ENCODE measurements at regions not wholly inside any gene's neighbourhood (a gene's known extent, or its start where the extent isn't known, plus 50 kb on each side); places are given as distances from the start of the nearest gene placed in this dataset.

- DNase-seq = no peak
These were observed 148.8 kb upstream of the HS6ST1 start for GRCh38 chr2:128467321-128467969.

- DNase-seq = no peak
These were observed 149.7 kb upstream of the HS6ST1 start for GRCh38 chr2:128468186-128468920.

DNA sequence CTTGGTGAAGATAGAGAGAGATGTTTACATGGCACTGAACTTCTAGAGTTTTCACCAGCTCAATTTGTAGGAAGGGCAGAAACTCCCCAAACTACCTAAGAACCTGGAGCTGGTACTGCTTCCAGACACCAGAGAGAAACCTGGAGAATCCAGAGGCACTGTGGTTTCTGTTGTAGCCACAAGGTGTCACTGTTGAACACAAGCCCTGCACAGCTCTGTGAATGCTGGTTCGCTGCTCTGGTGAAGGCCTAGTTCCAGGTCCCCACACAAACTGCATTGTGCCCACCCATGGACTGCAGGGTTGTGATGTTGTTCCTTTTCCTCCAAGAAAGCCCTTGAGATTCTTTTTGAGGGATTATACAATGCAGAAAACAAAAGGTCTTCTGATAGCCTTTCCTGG is 150.5 kb upstream of the HS6ST1 start:
- no peak for DNase-seq

DNA sequence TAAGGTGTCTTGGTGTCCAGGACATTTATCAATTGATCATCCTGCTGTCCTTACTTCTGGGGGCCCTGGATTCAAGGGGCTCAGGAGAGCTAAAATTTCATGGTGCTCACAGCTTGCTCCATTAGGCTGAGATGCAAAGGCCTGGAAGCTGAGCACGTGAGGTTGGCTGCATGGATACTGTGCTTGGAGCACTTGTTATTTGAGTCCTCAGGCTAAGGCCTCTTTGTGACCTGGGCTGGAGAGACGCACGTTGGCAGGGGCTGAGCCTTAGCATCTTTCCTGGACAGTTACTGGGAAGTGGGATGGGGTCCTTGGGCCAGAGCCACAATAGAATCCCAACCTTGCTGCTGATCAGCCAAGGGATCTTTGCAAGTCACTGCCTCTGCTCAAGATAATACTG is 151.2 kb upstream of the HS6ST1 start:
- no peak for DNase-seq

DNA sequence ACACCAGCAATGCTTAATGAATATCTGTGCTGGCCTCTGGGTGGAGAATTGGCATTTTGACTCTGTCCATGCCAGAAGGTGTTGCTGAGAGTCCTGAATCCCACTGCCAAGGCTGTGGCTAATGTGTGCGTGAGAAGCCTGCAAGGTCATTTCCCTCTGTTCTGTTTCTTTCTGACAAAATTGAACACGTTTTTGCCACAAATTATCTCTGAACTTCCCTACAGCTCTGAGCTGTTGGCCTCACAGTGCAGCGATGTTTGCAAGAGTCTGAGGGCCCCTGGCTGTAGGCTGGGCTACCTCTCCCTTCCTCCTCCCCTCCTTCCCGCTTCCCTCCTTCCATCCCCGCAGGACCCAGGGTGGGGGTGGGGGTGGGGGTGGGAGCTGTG is 154.1 kb upstream of the HS6ST1 start:
- no peak for DNase-seq

GRCh38 chr2:128473175-128474035 is 154.7 kb upstream of the HS6ST1 start:
- no peak for DNase-seq

DNA sequence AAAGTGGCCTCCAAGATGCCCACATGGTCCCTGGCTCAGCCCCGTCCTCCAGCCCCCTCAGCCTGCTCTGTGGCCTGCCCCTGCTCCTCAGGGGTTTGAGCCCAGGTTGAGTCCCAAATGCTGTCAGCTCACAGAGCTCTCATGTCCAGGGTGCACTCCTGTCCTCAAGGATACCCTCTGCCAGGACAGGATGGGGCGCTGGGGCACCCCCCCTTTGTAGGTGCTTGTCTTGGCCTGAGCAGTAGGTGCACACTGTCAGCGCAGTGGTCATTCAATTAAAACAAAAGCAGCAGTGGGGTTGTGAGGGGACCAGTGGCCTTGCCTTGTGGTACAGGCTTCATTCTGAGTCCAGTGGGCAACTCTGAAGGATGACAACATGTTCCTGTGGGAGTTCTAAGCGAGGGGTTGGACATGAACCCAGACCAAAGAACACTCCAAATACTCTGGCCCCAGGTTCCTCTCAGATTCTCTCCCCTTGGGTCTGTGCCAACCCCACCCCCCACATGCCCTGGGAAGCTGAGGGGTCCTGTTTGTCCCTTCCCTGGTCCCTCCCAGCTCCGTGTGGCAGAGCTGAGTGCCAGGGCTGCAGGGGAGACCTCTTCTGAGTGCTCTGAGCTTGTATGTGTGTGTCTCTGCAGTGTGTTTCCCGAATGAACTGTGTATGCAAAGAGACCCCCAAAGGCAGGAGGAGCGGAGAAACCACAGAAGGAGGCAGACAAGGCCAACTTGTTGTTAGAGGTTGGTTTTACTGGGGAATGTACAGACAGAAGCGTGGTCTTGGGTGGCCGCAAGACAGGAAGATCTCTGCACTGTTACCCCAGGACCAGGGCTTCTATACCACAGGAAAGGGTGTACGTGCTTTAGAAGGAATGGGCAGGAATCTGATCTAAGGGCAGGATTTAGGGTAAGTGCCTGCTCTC is 155.6 kb upstream of the HS6ST1 start:
- no peak for DNase-seq

DNA sequence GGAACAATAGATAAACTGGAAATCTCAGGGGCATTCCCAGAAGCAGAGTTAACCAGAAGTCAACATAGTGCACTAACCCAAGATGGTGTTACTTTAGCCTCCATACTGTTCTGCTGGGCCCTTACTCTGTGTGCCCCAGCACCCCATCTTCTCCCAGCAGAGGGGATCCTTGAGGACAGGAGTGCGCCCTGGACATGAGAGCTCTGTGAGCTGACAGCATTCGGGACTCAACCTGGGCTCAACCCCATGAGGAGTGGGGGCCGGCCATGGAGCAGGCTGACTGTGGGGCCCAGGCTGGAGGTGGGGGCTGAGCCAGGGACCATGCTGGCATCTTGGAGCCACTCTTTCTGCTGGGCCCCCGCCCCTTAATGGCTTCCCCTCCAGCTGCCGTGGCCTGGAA is 156.3 kb upstream of the HS6ST1 start:
- no peak for DNase-seq

- DNase-seq = no peak
These were observed 157.0 kb upstream of the HS6ST1 start for GRCh38 chr2:128475427-128476211.

DNA sequence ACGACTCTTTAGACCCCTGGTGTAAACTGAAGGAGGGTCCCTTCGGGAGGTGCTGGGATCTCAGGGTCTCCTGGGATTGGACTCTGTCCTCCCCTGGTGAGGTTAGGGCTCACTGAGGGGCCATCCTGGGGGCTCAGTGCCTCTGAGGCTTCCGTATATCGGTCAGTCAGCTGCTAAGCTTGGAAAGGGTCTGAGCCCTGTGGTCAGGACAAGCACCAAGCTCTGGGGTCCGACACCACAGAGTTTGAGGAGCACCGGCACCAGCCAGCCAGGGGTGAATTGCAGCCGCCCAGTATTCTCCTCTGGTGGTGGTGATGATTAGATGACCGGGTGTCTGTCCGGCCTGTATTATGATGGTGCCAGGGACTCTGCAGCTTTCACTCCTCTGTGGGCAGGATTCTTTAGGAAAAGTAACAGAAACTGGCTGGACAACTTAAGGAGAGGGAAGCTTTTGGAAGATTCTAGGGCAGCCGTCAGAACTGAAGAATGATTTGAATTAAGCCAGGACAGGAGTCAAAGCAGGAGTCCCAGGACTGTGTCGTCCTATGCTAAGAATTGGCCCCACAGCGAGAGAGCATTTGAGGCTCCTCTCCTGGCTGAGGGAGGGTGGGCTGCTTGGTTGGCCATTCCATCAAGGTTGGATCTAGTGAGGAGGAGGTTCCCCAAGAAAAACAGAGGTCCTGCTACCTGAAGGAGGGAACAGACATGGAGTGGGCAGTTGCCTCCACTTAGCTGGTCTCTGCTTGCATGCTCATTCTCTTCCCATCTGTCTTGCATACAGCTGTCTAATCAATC is 158.6 kb upstream of the HS6ST1 start:
- DNase-seq = no peak

DNA sequence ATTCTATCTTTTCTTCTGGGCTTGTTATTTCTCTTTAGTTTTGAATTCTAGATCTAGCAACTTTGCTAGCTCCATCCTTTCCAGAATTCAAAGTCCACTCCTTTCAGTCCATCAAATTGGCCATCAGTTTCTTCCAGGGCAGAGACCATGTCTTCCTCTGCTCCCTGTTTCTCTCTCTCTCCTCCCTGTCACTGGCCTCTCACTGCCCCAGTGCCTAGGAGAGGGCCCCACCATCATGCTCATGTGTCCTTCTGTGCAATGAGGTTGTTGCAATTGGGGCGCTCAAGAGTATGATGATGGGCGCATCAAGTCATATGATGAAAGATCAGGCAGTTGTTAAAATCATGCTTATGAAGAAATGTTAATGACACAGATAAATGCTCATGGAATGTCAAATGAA is 159.2 kb upstream of the HS6ST1 start:
- no peak for DNase-seq

DNA sequence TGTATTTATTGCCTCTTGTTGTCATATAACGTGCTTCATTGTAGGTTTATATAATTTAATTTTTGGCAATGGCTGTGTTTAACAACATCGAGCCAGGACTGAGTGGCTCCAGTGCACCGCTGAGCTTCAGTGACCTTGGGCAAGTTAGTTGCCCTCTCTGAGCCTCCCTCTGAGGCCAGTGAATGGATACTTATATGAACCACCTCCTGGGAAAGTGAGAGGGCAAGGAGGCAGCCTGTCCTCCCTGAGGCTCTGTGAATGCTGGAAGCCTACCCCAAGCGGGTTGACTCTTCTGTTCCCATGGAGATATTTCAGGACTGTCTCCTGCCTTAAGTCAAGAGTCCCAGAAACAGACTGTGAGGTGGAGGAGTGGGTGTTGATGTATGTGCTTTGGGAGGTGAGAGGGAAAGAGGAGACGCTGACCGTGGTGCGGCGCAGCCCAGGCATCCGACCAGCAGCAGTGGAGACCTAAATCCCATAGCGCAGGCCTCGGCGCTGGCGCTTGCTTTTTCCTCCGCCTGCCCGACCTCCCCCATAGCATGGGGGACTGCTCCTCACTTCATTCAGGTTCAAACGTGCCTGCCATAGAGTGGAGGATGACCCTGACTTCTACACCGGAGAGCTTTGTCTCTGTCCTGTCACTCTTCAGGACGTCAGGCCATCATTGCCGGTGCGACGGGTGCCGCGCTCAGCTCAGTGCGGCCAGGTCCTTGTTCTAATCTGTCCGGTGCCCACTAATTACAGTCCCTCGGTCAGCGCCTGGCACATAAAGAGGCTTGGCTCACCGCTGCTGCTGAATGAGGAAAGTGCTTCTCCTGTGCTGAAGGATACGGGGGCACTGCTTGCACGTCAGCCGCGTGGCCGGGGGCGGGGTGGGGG is 167.3 kb upstream of the HS6ST1 start:
- peak in 1 of 58 donors; percentile 38 for DNase-seq

- no peak for DNase-seq
These were observed 168.1 kb upstream of the HS6ST1 start for GRCh38 chr2:128486640-128487375.

DNA sequence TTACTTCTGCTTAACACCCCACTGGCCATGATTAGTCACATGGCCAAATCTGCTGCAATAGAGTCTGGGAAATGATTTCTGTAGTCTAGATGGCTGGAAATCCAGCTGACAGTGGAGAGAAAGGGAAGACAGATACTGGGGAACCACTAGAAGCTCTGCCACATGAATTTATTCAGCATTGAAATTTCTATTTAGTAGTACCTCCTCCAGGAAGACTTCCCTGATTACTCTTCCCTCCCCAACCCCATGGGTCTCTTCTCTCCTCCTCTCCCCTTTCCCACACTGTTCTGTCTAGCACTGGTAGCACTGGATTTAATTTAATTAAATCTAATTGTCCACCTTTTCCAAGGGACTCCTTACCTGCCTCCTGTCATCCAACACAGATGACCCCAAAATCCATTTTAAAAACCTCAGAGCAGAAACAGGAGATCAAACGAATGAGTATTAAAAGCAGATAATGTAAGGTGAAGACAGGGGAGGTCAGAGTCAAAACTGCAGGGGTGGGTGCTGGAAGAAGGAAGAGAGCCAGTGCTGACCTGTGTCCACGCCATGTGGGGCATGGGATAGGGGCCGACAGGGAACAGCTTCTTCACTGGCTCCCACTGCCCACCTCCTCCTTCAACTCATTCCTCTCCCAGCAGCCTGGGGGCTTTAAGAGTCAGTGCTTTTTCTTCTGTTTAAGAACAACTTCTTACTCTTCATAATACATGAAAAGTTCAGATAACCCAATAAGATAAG is 169.2 kb upstream of the HS6ST1 start:
- DNase-seq = no peak

DNA sequence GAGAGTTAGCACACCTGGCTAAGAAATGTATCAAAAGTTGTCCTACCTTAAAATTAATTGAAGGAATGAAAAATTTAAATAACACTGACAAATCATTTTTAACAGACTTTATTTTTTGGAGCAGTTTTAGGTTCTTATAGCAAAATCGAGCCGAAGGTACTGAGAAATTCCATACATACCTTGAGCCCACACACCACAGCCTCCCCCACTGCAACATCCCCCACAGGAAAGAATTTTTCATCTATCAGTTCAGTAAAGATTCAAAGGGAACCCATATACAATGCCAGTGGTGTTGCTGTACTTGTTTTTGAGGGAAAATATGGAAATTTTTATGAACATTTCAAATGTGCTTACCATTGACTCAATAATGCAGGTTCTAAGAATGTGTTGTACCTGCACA is 169.8 kb upstream of the HS6ST1 start:
- DNase-seq = no peak

DNA sequence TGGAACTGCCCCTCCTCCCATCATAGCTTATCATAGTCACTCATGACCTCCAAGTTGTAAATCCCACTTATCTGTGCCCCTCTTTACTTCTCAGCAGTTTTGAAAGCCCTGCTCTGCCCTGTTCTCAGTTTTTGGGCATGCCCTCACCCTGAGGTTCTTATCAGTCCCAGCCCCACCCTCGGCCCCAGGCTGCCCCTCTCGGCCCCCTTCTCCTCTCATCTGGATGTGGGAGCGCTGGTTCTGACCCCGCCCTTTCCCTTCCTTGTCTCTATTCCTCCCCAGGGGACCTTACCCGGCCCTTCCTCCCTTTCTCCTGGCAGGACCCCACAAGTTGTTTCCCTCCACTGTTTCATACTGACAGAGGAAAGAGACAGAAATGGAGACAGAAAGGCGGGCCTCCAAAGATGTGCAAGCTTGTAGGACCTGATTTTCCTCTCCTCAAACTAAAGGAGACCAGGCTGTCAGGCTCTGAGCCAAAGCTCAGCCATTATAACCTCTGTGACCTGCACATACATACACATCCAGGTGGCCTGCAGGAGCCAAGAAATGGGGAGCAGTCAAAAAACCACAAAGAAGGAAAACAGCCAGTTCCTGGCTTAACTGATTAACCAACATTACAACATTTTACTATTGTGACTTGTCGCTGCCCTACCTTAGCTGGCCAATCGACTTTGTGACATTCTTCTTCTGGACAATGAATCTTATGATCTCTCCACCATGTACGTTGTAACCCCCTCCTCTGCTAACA is 171.0 kb upstream of the HS6ST1 start:
- DNase-seq = no peak
